ENCODE measurements at regions not wholly inside any gene's neighbourhood (a gene's known extent, or its start where the extent isn't known, plus 50 kb on each side); places are given as distances from the start of the nearest gene placed in this dataset.

DNA sequence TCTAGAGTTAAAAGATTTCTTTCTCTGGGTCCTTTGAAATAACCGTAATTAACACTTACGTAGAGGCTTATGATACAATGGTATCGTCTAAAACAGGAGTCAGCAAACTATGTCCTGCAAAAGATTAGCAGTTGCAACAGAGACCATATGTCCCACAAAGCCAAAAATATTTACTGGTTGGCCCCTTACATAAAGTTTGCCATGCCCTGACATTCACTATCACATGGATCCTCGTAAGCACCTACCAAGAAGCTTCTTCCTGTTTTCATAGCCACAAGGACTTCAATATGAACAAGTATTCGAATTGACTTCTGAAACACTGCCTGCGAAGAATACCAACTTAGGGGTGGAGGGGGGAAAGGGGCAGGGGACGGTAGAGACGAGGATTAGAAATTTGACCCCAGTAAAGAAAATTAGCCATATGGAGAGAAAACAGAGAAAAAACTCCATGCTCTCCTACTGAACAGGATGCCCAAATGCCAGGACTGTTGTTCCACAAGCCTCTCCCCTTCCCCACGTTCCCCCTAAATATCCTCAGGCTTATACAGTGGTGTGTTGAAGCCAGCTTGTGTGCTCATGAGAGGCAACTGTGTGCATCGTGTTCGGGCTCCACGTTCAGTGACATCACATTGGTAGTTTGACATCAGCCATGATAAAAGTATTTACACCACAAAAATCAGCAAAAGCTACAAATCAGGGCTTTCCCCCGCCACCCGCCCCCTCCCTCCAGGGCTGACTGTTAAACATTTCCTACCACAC is 144.1 kb upstream of the HES1 start:
- H3K4me1 ChIP-seq (ENCODE audit: control insufficient read depth, insufficient read depth, low read length, poor library complexity, severe bottlenecking): peaks cover 16% of the 10 kb centered on the region
- no peak overlapping the region for H3K27ac ChIP-seq (ENCODE audit: low read depth, low read length, severe bottlenecking)
- 81 to 87% methylated on average over 6 to 10 of the region's 14 CpGs for WGBS, 2 experiments (ENCODE audit: insufficient coverage in 2 of 2)
- peaks cover 8% of the 10 kb centered on the region for H3K9me3 ChIP-seq (ENCODE audit: control insufficient read depth, low read length)
- no peak overlapping the region for H3K4me3 ChIP-seq (ENCODE audit: extremely low read depth, insufficient read depth, low read length, poor library complexity, severe bottlenecking)
- no peaks in the 10 kb centered on the region for H3K36me3 ChIP-seq (ENCODE audit: control insufficient read depth, insufficient read depth, low read length)

DNA sequence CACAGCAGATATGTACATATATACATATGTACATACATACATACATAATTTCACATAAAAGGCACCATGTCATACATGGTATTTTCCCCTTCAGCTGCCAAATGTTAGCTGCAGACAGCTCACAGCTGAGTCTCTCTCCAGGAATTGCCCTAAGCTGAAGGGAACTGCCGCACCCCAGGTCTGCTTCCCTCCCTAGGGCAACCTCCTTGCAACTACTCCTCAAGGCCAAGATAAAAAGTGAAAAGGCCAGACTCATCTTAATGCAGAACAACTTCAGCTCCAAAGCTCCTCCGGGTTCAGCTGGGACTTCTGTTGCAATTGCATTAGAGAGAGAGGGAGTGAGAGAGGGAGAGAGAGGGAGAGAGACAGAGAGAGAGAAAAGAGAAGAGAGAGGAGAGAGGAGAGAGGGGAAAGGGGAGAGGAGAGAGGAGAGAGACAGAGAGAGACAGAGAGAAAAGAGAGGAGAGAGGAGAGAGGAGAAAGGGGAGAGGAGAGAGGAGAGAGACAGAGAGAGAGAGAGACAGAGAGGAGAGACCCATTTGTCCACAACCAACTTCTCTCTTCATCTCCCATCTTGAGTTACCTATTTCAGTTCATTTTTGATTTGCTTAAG is 143.4 kb upstream of the HES1 start:
- H3K9me3 ChIP-seq (ENCODE audit: control insufficient read depth, low read length): peaks cover 8% of the 10 kb centered on the region
- WGBS, 2 experiments (ENCODE audit: insufficient coverage in 2 of 2): 40 to 80% methylated on average over 1 to 2 of the region's 2 CpGs
- H3K4me3 ChIP-seq (ENCODE audit: extremely low read depth, insufficient read depth, low read length, poor library complexity, severe bottlenecking): no peak overlapping the region
- peaks cover 23% of the 10 kb centered on the region for H3K4me1 ChIP-seq (ENCODE audit: control insufficient read depth, insufficient read depth, low read length, poor library complexity, severe bottlenecking)
- H3K27ac ChIP-seq (ENCODE audit: low read depth, low read length, severe bottlenecking): no peak overlapping the region
- H3K36me3 ChIP-seq (ENCODE audit: control insufficient read depth, insufficient read depth, low read length): no peaks in the 10 kb centered on the region

DNA sequence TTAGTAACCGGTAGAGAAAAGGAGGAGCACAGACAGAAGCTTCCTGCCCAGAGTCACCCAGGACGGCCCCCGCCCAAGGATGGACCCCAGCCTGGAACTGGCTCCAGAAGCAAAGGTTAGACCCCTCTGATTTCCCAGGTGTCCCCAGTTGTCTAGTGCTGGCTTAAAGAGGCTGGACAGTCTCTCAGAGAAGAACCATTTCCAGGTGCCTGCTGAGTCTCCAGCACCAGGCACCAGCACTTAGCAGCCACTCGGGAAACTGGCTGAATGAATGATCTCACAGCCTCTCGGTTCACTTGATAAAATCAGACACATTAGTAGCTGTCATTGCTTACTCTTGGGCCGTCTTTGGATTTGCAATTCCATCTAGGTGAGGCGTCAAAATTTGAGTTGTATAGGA is 139.7 kb upstream of the HES1 start:
- Histone ChIP-seq H3K27ac (ENCODE audit: low read depth, low read length, severe bottlenecking) (no peak overlapping the region), H3K4me1 (ENCODE audit: control insufficient read depth, insufficient read depth, low read length, poor library complexity, severe bottlenecking) (peaks cover 30% of the 10 kb centered on the region), H3K4me3 (ENCODE audit: extremely low read depth, insufficient read depth, low read length, poor library complexity, severe bottlenecking) (no peak overlapping the region), H3K36me3 (ENCODE audit: control insufficient read depth, insufficient read depth, low read length) (no peaks in the 10 kb centered on the region), H3K9me3 (ENCODE audit: control insufficient read depth, low read length) (no peaks in the 10 kb centered on the region)
- WGBS, 2 experiments (ENCODE audit: insufficient coverage in 2 of 2): 24 to 40% methylated on average over 5 to 7 of the region's 7 CpGs

DNA sequence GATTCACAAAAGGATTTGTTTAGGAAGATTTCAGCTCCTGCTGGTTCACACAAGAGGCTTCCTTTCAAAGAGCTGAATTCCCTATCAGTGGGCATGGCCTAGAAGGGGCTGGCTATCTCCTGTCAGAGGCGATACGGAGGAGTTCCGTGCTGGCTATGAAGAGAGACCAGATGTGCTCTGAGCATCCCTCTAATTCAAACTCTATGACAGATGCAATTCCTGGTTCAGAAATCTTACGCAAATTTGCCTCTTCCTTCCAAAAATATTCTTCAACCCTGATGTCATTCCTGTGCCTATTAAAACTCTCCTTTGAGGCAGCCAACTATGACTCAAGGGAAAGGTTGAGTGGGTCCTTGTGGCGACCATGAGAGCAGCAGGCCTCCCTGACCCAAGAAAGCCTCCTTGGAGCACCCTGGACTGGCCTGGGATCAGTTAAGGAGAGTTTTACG is 139.3 kb upstream of the HES1 start:
- H3K27ac ChIP-seq (ENCODE audit: low read depth, low read length, severe bottlenecking): no peak overlapping the region
- peaks cover 30% of the 10 kb centered on the region for H3K4me1 ChIP-seq (ENCODE audit: control insufficient read depth, insufficient read depth, low read length, poor library complexity, severe bottlenecking)
- WGBS, 2 experiments (ENCODE audit: insufficient coverage in 2 of 2): 42 to 54% methylated on average over 5 of the region's 6 CpGs

DNA sequence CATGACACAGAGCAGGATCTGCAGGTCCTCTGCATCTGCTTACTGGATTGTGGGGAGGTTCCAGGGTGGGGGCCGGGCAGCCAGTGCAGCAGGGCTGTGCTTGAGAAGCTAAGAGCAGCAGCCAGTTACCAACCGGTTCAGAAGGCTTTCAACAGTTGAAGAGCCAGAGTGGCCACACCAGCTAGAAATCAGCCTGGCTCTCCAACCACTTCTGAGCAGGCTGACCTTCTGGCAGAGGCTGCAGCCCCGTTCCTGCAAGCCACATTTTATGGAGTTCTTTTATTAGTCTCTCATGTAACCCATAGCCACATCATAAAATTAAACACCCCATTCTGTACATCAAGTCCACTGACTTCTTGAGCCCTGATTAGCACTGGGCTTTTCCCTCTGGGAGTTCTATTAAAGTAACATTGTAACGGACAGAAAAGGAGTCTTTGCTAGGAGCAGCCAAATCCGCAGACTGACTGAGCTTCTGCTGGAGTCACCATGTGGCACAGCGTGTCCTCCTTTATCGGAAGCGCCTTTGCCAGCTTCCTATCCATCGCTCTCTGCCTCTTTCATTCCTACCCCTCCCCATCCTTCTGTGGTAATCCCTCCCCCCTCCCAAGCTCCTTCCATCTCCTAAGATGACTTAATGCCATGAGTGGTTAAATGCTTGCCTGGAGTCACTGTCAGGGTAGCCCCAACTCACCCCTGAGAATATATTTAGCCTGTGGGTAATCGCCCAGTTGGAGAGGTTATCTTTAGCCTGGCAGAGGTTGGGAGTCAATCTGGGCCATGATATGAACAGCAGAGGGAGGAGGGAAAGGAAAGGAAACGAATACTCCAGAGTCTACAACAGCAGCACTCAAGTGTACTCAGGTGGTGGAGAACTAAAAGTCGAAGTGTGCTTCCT is 138.5 kb upstream of the HES1 start:
- 89 to 92% methylated on average over 10 of the region's 12 CpGs for WGBS, 2 experiments (ENCODE audit: insufficient coverage in 2 of 2)
- peaks cover 36% of the 10 kb centered on the region for H3K4me1 ChIP-seq (ENCODE audit: control insufficient read depth, insufficient read depth, low read length, poor library complexity, severe bottlenecking)
- H3K4me3 ChIP-seq (ENCODE audit: extremely low read depth, insufficient read depth, low read length, poor library complexity, severe bottlenecking): no peak overlapping the region
- H3K36me3 ChIP-seq (ENCODE audit: control insufficient read depth, insufficient read depth, low read length): no peaks in the 10 kb centered on the region
- no peaks in the 10 kb centered on the region for H3K9me3 ChIP-seq (ENCODE audit: control insufficient read depth, low read length)
- no peak overlapping the region for H3K27ac ChIP-seq (ENCODE audit: low read depth, low read length, severe bottlenecking)

More for the DNA sequence above, 139.3 kb upstream of the HES1 start:
- Histone ChIP-seq H3K9me3 (ENCODE audit: control insufficient read depth, low read length) (no peaks in the 10 kb centered on the region), H3K4me3 (ENCODE audit: extremely low read depth, insufficient read depth, low read length, poor library complexity, severe bottlenecking) (no peak overlapping the region), H3K36me3 (ENCODE audit: control insufficient read depth, insufficient read depth, low read length) (no peaks in the 10 kb centered on the region)

DNA sequence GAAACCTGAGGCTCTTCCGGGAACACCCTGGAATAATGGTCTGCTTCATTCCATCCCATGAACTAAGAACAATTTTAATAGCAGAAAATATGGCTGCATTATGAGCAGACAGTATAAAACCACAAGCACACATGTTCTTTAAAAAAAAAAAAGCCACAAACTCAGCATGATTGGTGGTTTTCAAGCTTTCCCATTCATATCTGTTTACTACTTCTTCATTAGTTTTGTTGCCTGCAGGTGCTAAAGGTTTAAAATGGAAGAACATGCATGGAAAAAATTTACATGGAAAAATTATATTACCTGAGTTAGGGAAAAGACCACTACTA is 137.9 kb upstream of the HES1 start:
- H3K27ac ChIP-seq (ENCODE audit: low read depth, low read length, severe bottlenecking): no peak overlapping the region
- H3K9me3 ChIP-seq (ENCODE audit: control insufficient read depth, low read length): no peaks in the 10 kb centered on the region
- H3K4me1 ChIP-seq (ENCODE audit: control insufficient read depth, insufficient read depth, low read length, poor library complexity, severe bottlenecking): peaks cover 42% of the 10 kb centered on the region
- no peak overlapping the region for H3K4me3 ChIP-seq (ENCODE audit: extremely low read depth, insufficient read depth, low read length, poor library complexity, severe bottlenecking)
- no CpG with 5 or more reads among the region's 1 CpG for WGBS, 2 experiments (ENCODE audit: insufficient coverage in 2 of 2)
- H3K36me3 ChIP-seq (ENCODE audit: control insufficient read depth, insufficient read depth, low read length): no peaks in the 10 kb centered on the region

DNA sequence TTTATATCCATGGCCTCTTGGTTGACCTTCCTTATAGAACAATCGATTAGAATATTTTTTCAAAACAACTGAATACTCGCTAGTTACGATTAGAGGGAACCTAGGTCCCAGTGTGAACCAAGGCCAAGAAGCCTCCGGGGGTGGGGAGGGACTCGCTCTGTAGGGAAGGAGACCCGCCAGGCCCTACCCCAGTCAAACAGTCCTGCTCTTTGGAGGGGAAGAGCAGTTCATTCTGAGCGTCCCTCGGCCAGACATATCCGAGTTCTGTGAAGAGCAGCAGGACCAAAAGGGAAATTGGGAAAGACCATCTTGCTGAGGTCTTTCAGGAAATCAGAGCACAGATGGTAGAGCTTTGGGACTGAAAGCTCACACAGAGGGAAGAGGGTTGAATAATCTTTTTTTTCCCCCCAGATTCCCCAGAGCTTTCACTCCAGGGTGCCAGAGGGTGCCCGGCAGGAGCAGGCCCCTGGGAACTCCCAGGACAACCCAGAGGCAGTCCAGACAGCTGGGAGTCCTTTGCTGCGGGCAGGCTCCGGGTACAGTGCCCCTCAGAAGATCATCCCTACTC is 137.2 kb upstream of the HES1 start:
- H3K36me3 ChIP-seq (ENCODE audit: control insufficient read depth, insufficient read depth, low read length): no peaks in the 10 kb centered on the region
- 93 to 94% methylated on average over 7 to 11 of the region's 12 CpGs for WGBS, 2 experiments (ENCODE audit: insufficient coverage in 2 of 2)
- H3K27ac ChIP-seq (ENCODE audit: low read depth, low read length, severe bottlenecking): no peak overlapping the region
- H3K4me1 ChIP-seq (ENCODE audit: control insufficient read depth, insufficient read depth, low read length, poor library complexity, severe bottlenecking): peaks cover 48% of the 10 kb centered on the region
- H3K4me3 ChIP-seq (ENCODE audit: extremely low read depth, insufficient read depth, low read length, poor library complexity, severe bottlenecking): no peak overlapping the region
- no peaks in the 10 kb centered on the region for H3K9me3 ChIP-seq (ENCODE audit: control insufficient read depth, low read length)

DNA sequence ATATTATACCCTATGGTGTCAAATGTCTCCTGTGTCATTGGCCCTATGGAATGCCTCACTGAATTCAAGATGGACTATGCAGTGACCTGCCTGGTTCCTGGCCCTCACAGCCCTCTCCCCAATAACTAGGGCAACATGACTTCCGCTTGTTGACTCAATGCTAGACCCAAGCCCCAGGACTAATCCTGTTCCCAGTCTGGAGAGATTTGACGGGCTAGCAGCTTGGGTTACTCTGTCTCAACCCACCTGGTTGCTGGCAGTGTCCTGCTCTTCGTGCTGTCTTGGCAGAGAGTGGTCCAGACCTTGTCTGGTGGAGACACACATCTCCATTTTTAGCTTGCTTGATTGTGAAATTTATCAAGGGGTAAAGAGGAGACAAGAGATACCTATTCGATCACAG is 135.8 kb upstream of the HES1 start:
- Histone ChIP-seq H3K9me3 (ENCODE audit: control insufficient read depth, low read length) (no peaks in the 10 kb centered on the region), H3K36me3 (ENCODE audit: control insufficient read depth, insufficient read depth, low read length) (no peaks in the 10 kb centered on the region), H3K4me1 (ENCODE audit: control insufficient read depth, insufficient read depth, low read length, poor library complexity, severe bottlenecking) (peaks cover 58% of the 10 kb centered on the region), H3K27ac (ENCODE audit: low read depth, low read length, severe bottlenecking) (no peak overlapping the region), H3K4me3 (ENCODE audit: extremely low read depth, insufficient read depth, low read length, poor library complexity, severe bottlenecking) (no peak overlapping the region)
- 93 to 97% methylated on average over 3 of the region's 4 CpGs for WGBS, 2 experiments (ENCODE audit: insufficient coverage in 2 of 2)

DNA sequence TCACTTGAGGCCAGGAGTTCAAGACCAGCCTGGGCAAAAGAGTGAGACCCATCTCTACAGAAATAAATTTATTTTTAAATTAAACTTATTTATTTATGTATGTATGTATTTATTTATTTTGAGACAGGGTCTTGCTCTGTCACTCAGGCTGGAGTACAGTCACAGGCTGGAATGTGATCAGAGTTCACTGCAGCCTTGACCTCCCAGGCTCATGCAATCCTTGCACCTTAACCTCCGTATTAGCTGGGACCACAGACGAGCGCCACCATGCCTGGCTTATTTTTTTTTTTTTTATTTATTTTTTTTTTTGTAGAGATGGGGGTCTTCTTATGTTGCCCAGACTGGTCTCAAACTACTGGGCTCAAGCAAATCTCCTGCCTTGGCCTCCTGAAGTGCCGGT is 135.2 kb upstream of the HES1 start:
- Histone ChIP-seq H3K9me3 (ENCODE audit: control insufficient read depth, low read length) (no peaks in the 10 kb centered on the region), H3K4me3 (ENCODE audit: extremely low read depth, insufficient read depth, low read length, poor library complexity, severe bottlenecking) (no peak overlapping the region), H3K36me3 (ENCODE audit: control insufficient read depth, insufficient read depth, low read length) (no peaks in the 10 kb centered on the region), H3K4me1 (ENCODE audit: control insufficient read depth, insufficient read depth, low read length, poor library complexity, severe bottlenecking) (peaks cover 62% of the 10 kb centered on the region), H3K27ac (ENCODE audit: low read depth, low read length, severe bottlenecking) (no peak overlapping the region)
- WGBS, 2 experiments (ENCODE audit: insufficient coverage in 2 of 2): 0% methylated on average over 1 of the region's 4 CpGs

DNA sequence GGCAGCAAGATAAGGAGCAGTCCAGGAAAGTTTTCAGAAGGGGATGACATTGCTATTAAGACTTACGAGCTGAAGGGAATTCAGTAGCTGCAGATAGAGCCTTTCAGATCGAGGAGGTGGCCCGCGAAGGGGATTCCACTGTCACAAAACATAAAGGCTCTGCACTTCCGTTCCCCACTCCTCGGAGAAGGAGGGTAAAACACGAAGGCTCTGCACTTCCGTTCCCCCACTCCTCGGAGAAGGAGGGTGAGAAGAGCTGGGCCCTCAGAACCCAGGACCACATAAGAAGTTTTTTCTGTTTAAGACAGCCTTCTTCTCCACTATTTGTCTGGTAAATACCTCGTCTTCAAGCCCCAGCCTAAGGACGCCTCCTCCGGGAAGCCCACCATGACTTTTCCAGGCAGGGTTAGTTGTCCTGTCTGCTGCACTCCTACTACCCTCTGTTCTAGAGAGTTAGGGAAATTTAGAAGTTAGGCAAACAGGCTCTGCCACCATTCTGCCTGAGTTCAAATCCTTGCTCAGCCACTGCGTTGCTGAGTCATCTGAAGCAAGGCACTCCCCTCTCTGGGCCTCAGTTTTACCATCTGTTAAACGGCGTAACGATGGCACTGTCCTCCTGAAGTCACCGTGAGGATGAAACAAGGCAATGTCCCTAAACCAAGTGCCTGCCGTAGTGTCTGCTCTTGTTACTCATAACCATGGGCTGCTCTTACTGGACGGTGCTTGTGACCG is 134.1 kb upstream of the HES1 start:
- no peak overlapping the region for H3K4me3 ChIP-seq (ENCODE audit: extremely low read depth, insufficient read depth, low read length, poor library complexity, severe bottlenecking)
- H3K36me3 ChIP-seq (ENCODE audit: control insufficient read depth, insufficient read depth, low read length): no peaks in the 10 kb centered on the region
- peak overlapping the region; percentile 16 for H3K27ac ChIP-seq (ENCODE audit: low read depth, low read length, severe bottlenecking)
- WGBS, 2 experiments (ENCODE audit: insufficient coverage in 2 of 2): 77 to 84% methylated on average over 17 to 19 of the region's 20 CpGs
- H3K9me3 ChIP-seq (ENCODE audit: control insufficient read depth, low read length): no peaks in the 10 kb centered on the region
- peaks cover 56% of the 10 kb centered on the region for H3K4me1 ChIP-seq (ENCODE audit: control insufficient read depth, insufficient read depth, low read length, poor library complexity, severe bottlenecking)

All from mesodermal cell (in vitro differentiated cells).